Esophagus (tissue), 2 donors: ENCODE measurements at regions not wholly inside any gene's neighbourhood (a gene's known extent, or its start where the extent isn't known, plus 50 kb on each side); places are given as distances from the start of the nearest gene placed in this dataset.
"Not testable (repeated sequence)": the region's sequence is repeated elsewhere in the genome, so short reads cannot be mapped to it uniquely, and the experiment has no call there.

Experiments used
- H3K27ac ChIP-seq, 2 donors: one replicate each; pipeline ENCODE4 v1.5.1; 2013; ENCODE audit warnings: low read depth in 2 of 2, mild to moderate bottlenecking in 2 of 2, inconsistent platforms in 1 of 2, low read length in 1 of 2, moderate library complexity in 1 of 2
- H3K27me3 ChIP-seq, 2 donors: one replicate each; pipeline ENCODE4 v1.6.1; 2013; ENCODE audit warnings: low read length in 2 of 2, control low read depth in 1 of 2, mild to moderate bottlenecking in 1 of 2; ENCODE audit not compliant: insufficient read depth in 2 of 2, control insufficient read depth in 1 of 2
- H3K36me3 ChIP-seq, 2 donors: one replicate each; pipeline ENCODE4 v1.6.1; 2013; ENCODE audit warnings: low read length in 1 of 2; ENCODE audit not compliant: control insufficient read depth in 2 of 2, insufficient read depth in 2 of 2
- H3K4me1 ChIP-seq, 2 donors: one replicate each; pipeline ENCODE4 v1.6.1; 2013; ENCODE audit warnings: low read length in 1 of 2; ENCODE audit not compliant: control insufficient read depth in 2 of 2, insufficient read depth in 2 of 2
- H3K4me3 ChIP-seq, 2 donors: one replicate each; pipeline ENCODE4 v1.5.1; 2013; ENCODE audit warnings: low read length in 2 of 2, mild to moderate bottlenecking in 2 of 2, low read depth in 1 of 2, moderate library complexity in 1 of 2
- H3K9me3 ChIP-seq, 2 donors: one replicate each; pipeline ENCODE4 v1.6.1; 2013; ENCODE audit warnings: mild to moderate bottlenecking in 2 of 2, low read depth in 1 of 2, low read length in 1 of 2, moderate library complexity in 1 of 2; ENCODE audit not compliant: control insufficient read depth in 2 of 2, insufficient read depth in 1 of 2
- WGBS, 2 donors: extraction: QIAGEN DNeasy Blood & Tissue Kit; methylation state at CpG; one replicate each; pipeline ENCODE4 v1.1.7; 2013; 5-methylcytosine and 5-hydroxymethylcytosine counted together
- donor health status: healthy with polysubstance abuse.
- donor health status: Bipolar disorder and iron deficiency.

DNA sequence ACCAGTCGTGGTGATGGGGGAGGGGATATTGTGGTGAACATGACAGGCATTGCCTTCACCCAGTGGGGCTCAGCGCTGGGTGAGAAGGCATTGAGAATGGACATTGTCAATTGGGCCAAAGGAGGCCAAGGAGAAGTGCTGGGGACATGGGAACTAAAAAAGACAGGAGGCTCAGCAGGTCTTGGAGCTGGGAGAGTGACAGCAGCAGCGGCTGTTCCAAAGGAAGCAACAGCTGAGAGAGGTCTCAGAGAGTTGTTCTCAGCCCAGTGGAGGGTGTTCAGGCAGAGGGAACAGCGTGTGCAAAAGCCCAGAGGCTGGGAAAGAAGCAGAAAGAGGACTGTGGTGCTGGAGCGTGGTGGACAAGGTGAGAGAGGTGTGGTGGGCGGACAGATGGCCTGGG, 56.6 kb upstream of the ASNS start:
- WGBS, 2 donors: 84 to 88% methylated on average over 5 to 6 of the region's 6 CpGs

DNA sequence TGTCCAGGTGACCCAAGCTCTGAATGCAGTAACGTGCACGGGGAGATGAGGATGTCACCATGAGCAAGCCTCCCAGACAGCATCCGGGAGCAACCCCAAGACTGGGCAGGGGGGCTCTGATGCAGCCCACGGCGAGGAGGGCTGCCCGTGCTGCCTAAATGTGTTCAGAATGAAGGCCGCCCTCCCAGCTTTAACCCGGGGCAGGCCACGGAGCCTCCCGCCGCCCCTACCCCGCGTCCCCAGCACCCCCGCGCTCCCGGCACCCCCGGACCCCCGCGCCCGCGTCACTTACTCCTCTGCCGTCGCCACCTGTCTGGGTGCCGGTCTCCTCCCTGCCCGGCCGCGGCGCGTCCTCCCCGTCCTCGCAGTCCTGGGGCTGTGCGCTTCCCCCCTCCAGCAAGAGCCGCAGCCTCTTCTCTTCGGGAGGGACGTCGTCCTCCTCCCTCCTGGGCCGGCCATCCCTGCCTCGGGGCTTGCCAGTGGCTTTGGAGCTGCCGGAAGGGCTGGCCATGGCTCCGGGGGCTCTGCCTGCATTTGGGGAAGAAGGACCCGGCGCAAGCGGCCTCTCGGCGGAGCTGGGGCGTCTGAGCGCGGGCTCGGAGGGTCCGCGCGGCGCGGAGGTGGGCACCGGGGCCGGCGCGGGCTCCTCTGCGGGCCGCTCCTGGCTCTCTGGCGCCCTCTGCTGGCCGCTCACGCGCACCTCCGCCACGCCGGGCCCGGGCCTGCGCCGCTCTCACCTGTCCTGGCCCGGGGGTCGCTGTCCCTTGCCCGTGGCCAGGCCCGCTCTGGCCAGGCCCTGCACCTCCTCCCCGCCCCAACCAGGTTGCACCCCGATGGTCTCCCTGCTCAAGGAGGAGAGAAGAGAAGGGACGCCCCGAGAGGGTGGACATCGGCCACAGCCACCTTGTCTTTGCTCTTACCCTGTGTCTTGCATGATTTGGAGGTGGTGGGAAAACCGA, 55.9 kb upstream of the ASNS start:
- not testable (repeated sequence) for H3K9me3 ChIP-seq, H3K27me3 ChIP-seq, H3K4me1 ChIP-seq, H3K36me3 ChIP-seq, H3K27ac ChIP-seq
- peak overlapping the region; percentile 46 to 47 for H3K4me3 ChIP-seq
- 3 to 6% methylated on average over 47 to 80 of the region's 80 CpGs for WGBS, 2 donors

More for the DNA sequence above, 56.6 kb upstream of the ASNS start:
- not testable (repeated sequence) for H3K27me3 ChIP-seq, H3K27ac ChIP-seq, H3K36me3 ChIP-seq, H3K9me3 ChIP-seq, H3K4me3 ChIP-seq, H3K4me1 ChIP-seq
